Thyroid gland (tissue), 4 donors: ENCODE measurements at regions not wholly inside any gene's neighbourhood (a gene's known extent, or its start where the extent isn't known, plus 50 kb on each side); places are given as distances from the start of the nearest gene placed in this dataset.

ENCODE experiments used
- DNase-seq, 2 donors: peaks; one replicate each; pipeline ENCODE4 v3.0.0-alpha.2; 2019
- H3K27ac ChIP-seq, 3 donors: fragments of 200-600 bp; sonication (generic); 1 replicate in 2 of 3; 2 replicates in 1 of 3; pipeline ENCODE4 v1.5.1; 2016 to 2019; ENCODE audit warnings: mild to moderate bottlenecking in 1 of 3, moderate library complexity in 1 of 3
- H3K27me3 ChIP-seq: fragments of 200-600 bp; sonication (generic); one replicate; pipeline ENCODE4 v1.5.1; 2019
- H3K36me3 ChIP-seq, 2 donors: fragments of 200-600 bp; sonication (generic); one replicate each; pipeline ENCODE4 v1.5.1; 2016 to 2019
- H3K4me1 ChIP-seq, 2 donors: fragments of 200-600 bp; sonication (generic); one replicate each; pipeline ENCODE4 v1.5.1; 2017 to 2019
- H3K4me3 ChIP-seq, 3 donors: fragments of 200-600 bp; sonication (generic); replicated peaks in 1 of 3; 1 replicate in 2 of 3; 2 replicates in 1 of 3; pipeline ENCODE4 v1.5.1; 2016; ENCODE audit warnings: mild to moderate bottlenecking in 1 of 3
- H3K9me3 ChIP-seq: fragments of 200-600 bp; sonication (generic); one replicate; pipeline ENCODE4 v1.5.1; 2017
- POLR2A ChIP-seq, 2 donors: fragments of 450-650 bp; IDR thresholded peaks; one replicate each; pipeline ENCODE4 v1.6.1; 2017; ENCODE audit warnings: antibody characterized with exemption in 2 of 2, mild to moderate bottlenecking in 2 of 2, moderate library complexity in 1 of 2
- WGBS, 2 donors: methylation state at CpG; one replicate each; pipeline ENCODE4 v1.1.5; 2017; 5-methylcytosine and 5-hydroxymethylcytosine counted together
- intact Hi-C: fragments of 100-400 bp; cut with DNase I; formaldehyde crosslinking; loops from one replicate; pipeline ENCODE4 v1.15.1; 2023
- TF ChIP-seq, protein P1 (sequence below), 6 experiments: fragments of 200-600 bp in 3 of 6; fragments of 450-650 bp in 3 of 6; sonication (generic) in 3 of 6; IDR thresholded peaks; one replicate each; pipeline ENCODE4 v1.5.1; 2016 to 2019; ENCODE audit warnings: antibody characterized with exemption in 6 of 6, mild to moderate bottlenecking in 2 of 6, inconsistent platforms in 1 of 6, moderate library complexity in 1 of 6

- intact Hi-C loops = no loop called here
- 73 to 79% methylated on average over 2 of the region's 2 CpGs for WGBS, 2 donors
Observed at GRCh38 chr16:73998707-73999106, 297.9 kb upstream of the PSMD7 start.

GRCh38 chr16:73997971-73998370 is 298.6 kb upstream of the PSMD7 start:
- intact Hi-C loops = no loop called here
- no peak overlapping the region for H3K27ac ChIP-seq
- 64 to 69% methylated on average over 4 of the region's 4 CpGs for WGBS, 2 donors
- H3K27me3 ChIP-seq = no peaks in the 10 kb centered on the region
- H3K4me1 ChIP-seq = no peaks in the 10 kb centered on the region
- no peak for TF ChIP-seq POLR2A (IDR thresholded peaks at IDR 0.05)
- no peak overlapping the region for H3K4me3 ChIP-seq
- no peaks in the 10 kb centered on the region for H3K9me3 ChIP-seq
- H3K36me3 ChIP-seq = no peaks in the 10 kb centered on the region
- no peak for DNase-seq

More at GRCh38 chr16:73998707-73999106, 297.9 kb upstream of the PSMD7 start:
- TF ChIP-seq, protein P1, sequence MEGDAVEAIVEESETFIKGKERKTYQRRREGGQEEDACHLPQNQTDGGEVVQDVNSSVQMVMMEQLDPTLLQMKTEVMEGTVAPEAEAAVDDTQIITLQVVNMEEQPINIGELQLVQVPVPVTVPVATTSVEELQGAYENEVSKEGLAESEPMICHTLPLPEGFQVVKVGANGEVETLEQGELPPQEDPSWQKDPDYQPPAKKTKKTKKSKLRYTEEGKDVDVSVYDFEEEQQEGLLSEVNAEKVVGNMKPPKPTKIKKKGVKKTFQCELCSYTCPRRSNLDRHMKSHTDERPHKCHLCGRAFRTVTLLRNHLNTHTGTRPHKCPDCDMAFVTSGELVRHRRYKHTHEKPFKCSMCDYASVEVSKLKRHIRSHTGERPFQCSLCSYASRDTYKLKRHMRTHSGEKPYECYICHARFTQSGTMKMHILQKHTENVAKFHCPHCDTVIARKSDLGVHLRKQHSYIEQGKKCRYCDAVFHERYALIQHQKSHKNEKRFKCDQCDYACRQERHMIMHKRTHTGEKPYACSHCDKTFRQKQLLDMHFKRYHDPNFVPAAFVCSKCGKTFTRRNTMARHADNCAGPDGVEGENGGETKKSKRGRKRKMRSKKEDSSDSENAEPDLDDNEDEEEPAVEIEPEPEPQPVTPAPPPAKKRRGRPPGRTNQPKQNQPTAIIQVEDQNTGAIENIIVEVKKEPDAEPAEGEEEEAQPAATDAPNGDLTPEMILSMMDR (IDR thresholded peaks at IDR 0.05) = no peak
- Histone ChIP-seq H3K27me3 (no peaks in the 10 kb centered on the region), H3K36me3 (no peaks in the 10 kb centered on the region), H3K27ac (no peak overlapping the region), H3K9me3 (no peaks in the 10 kb centered on the region), H3K4me1 (no peaks in the 10 kb centered on the region), H3K4me3 (no peak overlapping the region)
- DNase-seq = no peak

DNA sequence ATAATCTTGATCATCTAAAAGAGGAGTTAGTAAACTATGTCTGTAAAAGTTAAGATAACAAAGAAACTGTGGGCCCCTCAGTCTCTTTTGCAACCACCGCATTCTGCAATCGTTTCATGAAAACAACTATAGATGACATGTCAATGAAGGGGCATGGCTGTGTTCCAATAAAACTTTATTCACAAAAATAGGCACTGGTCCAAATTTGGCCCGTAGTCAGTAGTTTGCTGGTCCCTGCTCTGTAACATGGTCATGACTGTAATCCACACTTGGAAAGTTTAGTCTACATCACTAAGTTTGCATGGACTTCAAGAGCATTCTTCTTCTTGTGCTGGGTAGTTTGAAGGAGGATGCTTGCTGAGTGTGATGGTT is 299.3 kb upstream of the PSMD7 start:
- Histone ChIP-seq H3K4me3 (no peak overlapping the region), H3K36me3 (no peaks in the 10 kb centered on the region), H3K27ac (no peak overlapping the region), H3K27me3 (no peaks in the 10 kb centered on the region), H3K9me3 (no peaks in the 10 kb centered on the region), H3K4me1 (no peaks in the 10 kb centered on the region)
- intact Hi-C loops = no loop called here
- TF ChIP-seq, protein P1 (IDR thresholded peaks at IDR 0.05) = no peak
- TF ChIP-seq POLR2A (IDR thresholded peaks at IDR 0.05) = no peak
- WGBS, 2 donors = 62 to 72% methylated on average over 3 of the region's 3 CpGs
- no peak for DNase-seq

GRCh38 chr16:73996624-73997339 is 299.8 kb upstream of the PSMD7 start:
- Histone ChIP-seq H3K27me3 (no peaks in the 10 kb centered on the region), H3K4me3 (no peak overlapping the region), H3K4me1 (no peaks in the 10 kb centered on the region), H3K9me3 (no peaks in the 10 kb centered on the region), H3K27ac (no peak overlapping the region), H3K36me3 (no peaks in the 10 kb centered on the region)
- TF ChIP-seq, protein P1 (IDR thresholded peaks at IDR 0.05) = no peak
- no peak for TF ChIP-seq POLR2A (IDR thresholded peaks at IDR 0.05)
- WGBS, 2 donors = 70% methylated on average over 11 of the region's 11 CpGs
- DNase-seq = no peak
- intact Hi-C loops = no loop called here

GRCh38 chr16:73993878-73994277 is 302.7 kb upstream of the PSMD7 start:
- no peaks in the 10 kb centered on the region for H3K27me3 ChIP-seq
- 50 to 70% methylated on average over 1 of the region's 1 CpG for WGBS, 2 donors
- no peak for DNase-seq
- intact Hi-C loops = no loop called here
- no peaks in the 10 kb centered on the region for H3K9me3 ChIP-seq
- H3K27ac ChIP-seq = no peak overlapping the region
- H3K4me3 ChIP-seq = no peak overlapping the region
- H3K36me3 ChIP-seq = no peaks in the 10 kb centered on the region
- TF ChIP-seq, protein P1 (IDR thresholded peaks at IDR 0.05) = no peak
- TF ChIP-seq POLR2A (IDR thresholded peaks at IDR 0.05) = no peak
- no peaks in the 10 kb centered on the region for H3K4me1 ChIP-seq
